ENCODE measurements at regions not wholly inside any gene's neighbourhood (a gene's known extent, or its start where the extent isn't known, plus 50 kb on each side); places are given as distances from the start of the nearest gene placed in this dataset.
"Not testable (repeated sequence)": the region's sequence is repeated elsewhere in the genome, so short reads cannot be mapped to it uniquely, and the experiment has no call there.

GRCh38 chr7:109901926-109902325 is 1189.0 kb upstream of the LRRN3 start:
- ATAC-seq = no peak
- TF ChIP-seq OSR1 (CRISPR knock-in tag; IDR thresholded peaks at IDR 0.05) (no peak), ISL1 (CRISPR knock-in tag; IDR thresholded peaks at IDR 0.05) (no peak)
- TF ChIP-seq, protein P1, sequence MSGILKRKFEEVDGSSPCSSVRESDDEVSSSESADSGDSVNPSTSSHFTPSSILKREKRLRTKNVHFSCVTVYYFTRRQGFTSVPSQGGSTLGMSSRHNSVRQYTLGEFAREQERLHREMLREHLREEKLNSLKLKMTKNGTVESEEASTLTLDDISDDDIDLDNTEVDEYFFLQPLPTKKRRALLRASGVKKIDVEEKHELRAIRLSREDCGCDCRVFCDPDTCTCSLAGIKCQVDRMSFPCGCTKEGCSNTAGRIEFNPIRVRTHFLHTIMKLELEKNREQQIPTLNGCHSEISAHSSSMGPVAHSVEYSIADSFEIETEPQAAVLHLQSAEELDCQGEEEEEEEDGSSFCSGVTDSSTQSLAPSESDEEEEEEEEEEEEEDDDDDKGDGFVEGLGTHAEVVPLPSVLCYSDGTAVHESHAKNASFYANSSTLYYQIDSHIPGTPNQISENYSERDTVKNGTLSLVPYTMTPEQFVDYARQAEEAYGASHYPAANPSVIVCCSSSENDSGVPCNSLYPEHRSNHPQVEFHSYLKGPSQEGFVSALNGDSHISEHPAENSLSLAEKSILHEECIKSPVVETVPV (CRISPR knock-in tag; IDR thresholded peaks at IDR 0.05) = no peak
- TF ChIP-seq, protein P2, sequence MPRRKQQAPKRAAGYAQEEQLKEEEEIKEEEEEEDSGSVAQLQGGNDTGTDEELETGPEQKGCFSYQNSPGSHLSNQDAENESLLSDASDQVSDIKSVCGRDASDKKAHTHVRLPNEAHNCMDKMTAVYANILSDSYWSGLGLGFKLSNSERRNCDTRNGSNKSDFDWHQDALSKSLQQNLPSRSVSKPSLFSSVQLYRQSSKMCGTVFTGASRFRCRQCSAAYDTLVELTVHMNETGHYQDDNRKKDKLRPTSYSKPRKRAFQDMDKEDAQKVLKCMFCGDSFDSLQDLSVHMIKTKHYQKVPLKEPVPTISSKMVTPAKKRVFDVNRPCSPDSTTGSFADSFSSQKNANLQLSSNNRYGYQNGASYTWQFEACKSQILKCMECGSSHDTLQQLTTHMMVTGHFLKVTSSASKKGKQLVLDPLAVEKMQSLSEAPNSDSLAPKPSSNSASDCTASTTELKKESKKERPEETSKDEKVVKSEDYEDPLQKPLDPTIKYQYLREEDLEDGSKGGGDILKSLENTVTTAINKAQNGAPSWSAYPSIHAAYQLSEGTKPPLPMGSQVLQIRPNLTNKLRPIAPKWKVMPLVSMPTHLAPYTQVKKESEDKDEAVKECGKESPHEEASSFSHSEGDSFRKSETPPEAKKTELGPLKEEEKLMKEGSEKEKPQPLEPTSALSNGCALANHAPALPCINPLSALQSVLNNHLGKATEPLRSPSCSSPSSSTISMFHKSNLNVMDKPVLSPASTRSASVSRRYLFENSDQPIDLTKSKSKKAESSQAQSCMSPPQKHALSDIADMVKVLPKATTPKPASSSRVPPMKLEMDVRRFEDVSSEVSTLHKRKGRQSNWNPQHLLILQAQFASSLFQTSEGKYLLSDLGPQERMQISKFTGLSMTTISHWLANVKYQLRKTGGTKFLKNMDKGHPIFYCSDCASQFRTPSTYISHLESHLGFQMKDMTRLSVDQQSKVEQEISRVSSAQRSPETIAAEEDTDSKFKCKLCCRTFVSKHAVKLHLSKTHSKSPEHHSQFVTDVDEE (CRISPR knock-in tag; IDR thresholded peaks at IDR 0.05) = no peak

GRCh38 chr7:109905368-109906065 is 1185.4 kb upstream of the LRRN3 start:
- not testable (repeated sequence) for ATAC-seq

- ATAC-seq = no peak
- no peak for TF ChIP-seq ARNTL (CRISPR knock-in tag; IDR thresholded peaks at IDR 0.05; ENCODE audit: borderline replicate concordance, low read depth)
Measured at GRCh38 chr7:109915670-109916069, 1175.3 kb upstream of the LRRN3 start.

DNA sequence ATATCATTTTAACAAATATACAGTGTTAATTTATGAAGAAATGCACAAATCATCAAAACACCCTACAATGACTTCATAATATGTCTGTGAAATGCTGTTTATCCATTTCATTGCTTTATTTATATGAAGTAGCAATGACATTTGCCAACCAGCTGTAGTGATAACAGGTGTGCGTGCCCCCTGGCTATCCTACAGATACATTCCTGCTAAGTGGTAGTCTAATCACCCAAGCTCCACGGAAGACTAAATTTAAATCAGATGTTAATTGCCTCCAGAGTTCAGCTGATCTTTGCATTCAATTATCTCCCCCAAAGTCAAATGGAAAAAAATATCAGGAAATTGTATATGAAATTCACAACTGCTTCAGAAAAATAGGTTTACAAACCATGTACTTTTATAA is 1164.2 kb upstream of the LRRN3 start:
- ATAC-seq = no peak
- peak; percentile 54; the same call in 1 of the 2 replicates for TF ChIP-seq TCF4 (CRISPR knock-in tag; IDR thresholded peaks at IDR 0.05; ENCODE audit: borderline replicate concordance)
- TF ChIP-seq ZNF70 (CRISPR knock-in tag; IDR thresholded peaks at IDR 0.05) = no peak

- no peak for TF ChIP-seq ARNTL (CRISPR knock-in tag; IDR thresholded peaks at IDR 0.05; ENCODE audit: borderline replicate concordance, low read depth)
- no peak for TF ChIP-seq ZFP3 (CRISPR knock-in tag; IDR thresholded peaks at IDR 0.05)
- TF ChIP-seq, protein P2 (CRISPR knock-in tag; IDR thresholded peaks at IDR 0.05) = no peak
- TF ChIP-seq ISL1 (CRISPR knock-in tag; IDR thresholded peaks at IDR 0.05) = no peak
- TF ChIP-seq, protein P1 (CRISPR knock-in tag; IDR thresholded peaks at IDR 0.05) = no peak
- TF ChIP-seq ZNF70 (CRISPR knock-in tag; IDR thresholded peaks at IDR 0.05) = no peak
- TF ChIP-seq CSDC2 (CRISPR knock-in tag; IDR thresholded peaks at IDR 0.05) = no peak
- TF ChIP-seq ZNF565 (CRISPR knock-in tag; conservative IDR thresholded peaks at IDR 0.05; ENCODE audit: low read depth) = no peak
- no peak for TF ChIP-seq PATZ1 (CRISPR knock-in tag; IDR thresholded peaks at IDR 0.05; ENCODE audit: borderline replicate concordance)
- no peak for ATAC-seq
Measured at GRCh38 chr7:109930049-109930448, 1160.9 kb upstream of the LRRN3 start.

DNA sequence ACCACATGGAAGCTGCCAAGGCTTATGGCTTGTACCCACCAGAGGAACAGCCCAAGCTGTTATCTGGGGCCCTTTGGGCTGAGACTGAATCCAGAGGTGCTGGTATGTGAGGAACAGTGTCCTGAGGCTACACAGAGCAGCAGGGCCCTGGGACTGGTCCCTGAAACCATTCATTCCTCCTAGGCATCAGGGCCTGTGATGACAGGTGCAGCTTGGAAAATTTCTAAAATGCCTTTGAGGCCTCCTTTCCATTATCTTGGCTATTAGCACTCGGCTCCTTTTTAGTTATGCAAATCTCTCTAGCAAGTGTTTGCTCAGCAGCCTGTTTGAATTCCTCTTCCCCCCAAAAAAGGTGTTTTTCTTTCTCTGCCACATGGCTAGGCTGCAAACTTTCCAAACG is 1151.7 kb upstream of the LRRN3 start:
- no peak for ATAC-seq
- TF ChIP-seq ARNTL (CRISPR knock-in tag; IDR thresholded peaks at IDR 0.05; ENCODE audit: borderline replicate concordance, low read depth) (no peak), PPARA (CRISPR knock-in tag; IDR thresholded peaks at IDR 0.05; ENCODE audit: borderline replicate concordance) (no peak), ZFP30 (CRISPR knock-in tag; IDR thresholded peaks at IDR 0.05) (no peak), ZC3H10 (CRISPR knock-in tag; IDR thresholded peaks at IDR 0.05) (no peak), ZFP3 (CRISPR knock-in tag; IDR thresholded peaks at IDR 0.05) (no peak)
- TF ChIP-seq, protein P2 (CRISPR knock-in tag; IDR thresholded peaks at IDR 0.05) = no peak
- TF ChIP-seq, protein P3, sequence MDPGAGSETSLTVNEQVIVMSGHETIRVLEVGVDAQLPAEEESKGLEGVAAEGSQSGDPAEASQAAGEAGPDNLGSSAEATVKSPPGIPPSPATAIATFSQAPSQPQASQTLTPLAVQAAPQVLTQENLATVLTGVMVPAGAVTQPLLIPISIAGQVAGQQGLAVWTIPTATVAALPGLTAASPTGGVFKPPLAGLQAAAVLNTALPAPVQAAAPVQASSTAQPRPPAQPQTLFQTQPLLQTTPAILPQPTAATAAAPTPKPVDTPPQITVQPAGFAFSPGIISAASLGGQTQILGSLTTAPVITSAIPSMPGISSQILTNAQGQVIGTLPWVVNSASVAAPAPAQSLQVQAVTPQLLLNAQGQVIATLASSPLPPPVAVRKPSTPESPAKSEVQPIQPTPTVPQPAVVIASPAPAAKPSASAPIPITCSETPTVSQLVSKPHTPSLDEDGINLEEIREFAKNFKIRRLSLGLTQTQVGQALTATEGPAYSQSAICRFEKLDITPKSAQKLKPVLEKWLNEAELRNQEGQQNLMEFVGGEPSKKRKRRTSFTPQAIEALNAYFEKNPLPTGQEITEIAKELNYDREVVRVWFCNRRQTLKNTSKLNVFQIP (CRISPR knock-in tag; IDR thresholded peaks at IDR 0.05; ENCODE audit: borderline replicate concordance, low read depth) = no peak

Data from SK-N-SH treated with all-trans-retinoic acid at 6 μM for 48 hours (cell line).